ENCODE measurements at regions not wholly inside any gene's neighbourhood (a gene's known extent, or its start where the extent isn't known, plus 50 kb on each side); places are given as distances from the start of the nearest gene placed in this dataset.

DNA sequence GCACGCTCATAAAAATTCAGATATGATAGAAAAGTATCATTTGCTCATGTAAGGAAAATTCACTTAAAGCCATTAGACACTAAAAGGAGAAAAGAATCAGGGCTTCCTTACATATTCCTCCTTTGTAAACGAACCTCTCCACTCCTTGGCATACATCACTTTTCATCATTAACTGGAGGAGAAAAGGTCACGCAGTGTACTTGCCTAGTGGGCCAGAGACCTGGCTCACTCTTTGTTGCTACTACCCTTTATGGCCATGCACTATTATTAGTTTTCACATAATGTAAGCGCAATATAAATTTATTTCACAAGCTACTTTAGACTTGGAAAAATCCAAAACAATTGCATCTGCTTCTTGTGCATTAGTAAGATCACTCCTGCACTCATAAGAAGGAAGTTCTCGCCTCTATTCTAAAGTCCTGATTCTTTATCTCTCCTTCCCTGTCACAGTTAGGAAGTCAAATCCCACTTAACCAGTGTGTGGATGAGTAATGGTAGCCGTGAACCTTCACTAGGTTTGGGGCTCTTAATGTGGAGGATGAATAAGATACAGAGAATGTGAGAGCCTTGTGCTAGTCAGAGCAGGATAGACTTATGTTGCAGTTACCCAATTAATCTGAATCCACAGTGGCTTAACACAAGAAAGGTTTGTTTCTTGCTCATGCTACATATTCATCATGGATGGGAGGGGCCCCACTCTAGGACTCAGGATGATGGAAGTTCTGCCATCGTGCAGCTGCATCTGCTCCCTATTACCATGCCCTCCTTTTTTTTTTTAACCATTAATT, 115.0 kb upstream of the GLS start:
- no peak for DNase-seq (ENCODE audit: low spot score, unreplicated experiment)
- no peaks in the 10 kb centered on the region for H3K27me3 Mint-ChIP-seq
- no peaks in the 10 kb centered on the region for H3K36me3 Mint-ChIP-seq (ENCODE audit: insufficient read depth)
- H3K4me3 Mint-ChIP-seq (ENCODE audit: low read depth): no peak overlapping the region
- H3K27ac Mint-ChIP-seq: no peak overlapping the region
- peaks cover 23% of the 10 kb centered on the region for H3K4me1 Mint-ChIP-seq (ENCODE audit: low read depth)
- no peak for TF ChIP-seq CTCF (IDR thresholded peaks at IDR 0.05; ENCODE audit: unreplicated experiment)
- H3K9me3 Mint-ChIP-seq (ENCODE audit: low read depth): no peaks in the 10 kb centered on the region

DNA sequence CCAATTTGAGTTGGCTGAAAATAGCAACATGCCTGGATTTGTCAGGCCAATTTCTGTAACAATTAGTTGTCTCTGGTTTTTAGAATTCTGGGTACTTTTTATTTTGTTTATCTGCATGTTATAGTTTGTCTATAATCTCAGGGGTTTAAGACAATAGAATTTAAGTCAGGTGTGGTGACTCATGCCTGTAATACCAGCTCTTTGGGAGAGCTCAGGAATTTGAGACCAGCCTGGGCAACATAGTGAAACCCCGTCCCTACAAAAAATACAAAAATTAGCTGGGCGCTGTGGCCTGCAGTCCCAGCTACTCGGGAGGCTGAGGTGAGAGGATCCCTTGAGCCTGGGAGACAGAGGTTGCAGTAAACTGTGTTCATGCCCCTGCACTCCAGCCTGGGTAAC, 114.4 kb upstream of the GLS start:
- no peaks in the 10 kb centered on the region for H3K27me3 Mint-ChIP-seq
- no peak for DNase-seq (ENCODE audit: low spot score, unreplicated experiment)
- no peaks in the 10 kb centered on the region for H3K36me3 Mint-ChIP-seq (ENCODE audit: insufficient read depth)
- peaks cover 23% of the 10 kb centered on the region for H3K4me1 Mint-ChIP-seq (ENCODE audit: low read depth)
- H3K27ac Mint-ChIP-seq: no peak overlapping the region
- TF ChIP-seq CTCF (IDR thresholded peaks at IDR 0.05; ENCODE audit: unreplicated experiment): no peak
- H3K4me3 Mint-ChIP-seq (ENCODE audit: low read depth): no peak overlapping the region
- no peaks in the 10 kb centered on the region for H3K9me3 Mint-ChIP-seq (ENCODE audit: low read depth)

- H3K4me1 Mint-ChIP-seq (ENCODE audit: low read depth): peaks cover 23% of the 10 kb centered on the region
- H3K36me3 Mint-ChIP-seq (ENCODE audit: insufficient read depth): no peaks in the 10 kb centered on the region
- no peak overlapping the region for H3K27ac Mint-ChIP-seq
- no peaks in the 10 kb centered on the region for H3K9me3 Mint-ChIP-seq (ENCODE audit: low read depth)
- TF ChIP-seq CTCF (IDR thresholded peaks at IDR 0.05; ENCODE audit: unreplicated experiment): no peak
- H3K4me3 Mint-ChIP-seq (ENCODE audit: low read depth): no peak overlapping the region
- H3K27me3 Mint-ChIP-seq: no peaks in the 10 kb centered on the region
- DNase-seq (ENCODE audit: low spot score, unreplicated experiment): no peak
These were observed 114.0 kb upstream of the GLS start for GRCh38 chr2:190766595-190766994.

GRCh38 chr2:190767821-190768220, 112.8 kb upstream of the GLS start:
- no peaks in the 10 kb centered on the region for H3K9me3 Mint-ChIP-seq (ENCODE audit: low read depth)
- no peak for TF ChIP-seq CTCF (IDR thresholded peaks at IDR 0.05; ENCODE audit: unreplicated experiment)
- no peak overlapping the region for H3K27ac Mint-ChIP-seq
- H3K36me3 Mint-ChIP-seq (ENCODE audit: insufficient read depth): no peaks in the 10 kb centered on the region
- H3K27me3 Mint-ChIP-seq: no peaks in the 10 kb centered on the region
- H3K4me3 Mint-ChIP-seq (ENCODE audit: low read depth): no peak overlapping the region
- no peak for DNase-seq (ENCODE audit: low spot score, unreplicated experiment)
- H3K4me1 Mint-ChIP-seq (ENCODE audit: low read depth): peaks cover 23% of the 10 kb centered on the region

DNA sequence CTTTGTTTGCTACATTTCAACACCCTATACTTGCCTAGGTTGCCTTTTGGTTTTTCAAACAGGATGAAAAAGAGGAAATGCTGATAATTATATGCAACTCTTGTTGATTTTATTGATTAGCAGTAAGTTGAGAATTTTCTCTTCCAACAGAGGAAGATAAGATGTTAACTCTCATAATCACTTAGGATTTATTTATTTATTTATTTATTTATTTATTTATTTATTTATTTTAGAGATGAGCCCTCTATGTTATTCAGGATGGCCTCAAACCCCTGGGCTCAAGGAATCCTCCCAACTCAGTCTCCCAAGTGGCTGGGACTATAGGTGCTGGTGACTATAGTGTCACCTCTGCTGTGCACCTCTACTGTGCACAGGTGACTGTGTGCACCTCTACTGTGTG, 111.4 kb upstream of the GLS start:
- Mint-ChIP-seq H3K27me3 (no peaks in the 10 kb centered on the region), H3K4me1 (ENCODE audit: low read depth) (peaks cover 21% of the 10 kb centered on the region), H3K9me3 (ENCODE audit: low read depth) (no peaks in the 10 kb centered on the region), H3K36me3 (ENCODE audit: insufficient read depth) (no peaks in the 10 kb centered on the region), H3K27ac (no peak overlapping the region), H3K4me3 (ENCODE audit: low read depth) (no peak overlapping the region)
- TF ChIP-seq CTCF (IDR thresholded peaks at IDR 0.05; ENCODE audit: unreplicated experiment): no peak
- DNase-seq (ENCODE audit: low spot score, unreplicated experiment): no peak

Measured in progenitor cell of endocrine pancreas (in vitro differentiated cells).